ENCODE measurements at regions not wholly inside any gene's neighbourhood (a gene's known extent, or its start where the extent isn't known, plus 50 kb on each side); places are given as distances from the start of the nearest gene placed in this dataset.

DNA sequence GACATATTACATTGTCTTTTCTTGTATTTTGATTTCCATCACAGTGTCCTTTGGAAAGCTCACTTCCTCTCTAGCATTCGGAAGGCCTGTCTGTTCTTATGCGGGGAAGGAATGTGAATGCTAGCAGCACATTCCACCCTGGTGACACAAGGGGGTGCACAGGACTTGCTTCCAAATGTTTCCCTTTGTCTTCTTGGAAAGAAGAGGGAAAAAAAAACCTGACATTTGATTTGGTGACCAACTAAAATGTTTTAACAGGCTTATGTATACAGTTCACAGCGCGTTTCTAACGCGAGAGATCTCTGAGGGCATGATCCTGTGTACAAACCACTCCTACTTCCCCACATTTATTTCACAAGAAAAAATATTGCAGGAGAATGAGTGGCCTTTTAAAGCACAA, 107.6 kb upstream of the FXR1 start:
- DNase-seq (no peak), ATAC-seq (no peak)
- Mint-ChIP-seq H3K27ac (no peak overlapping the region), H3K36me3 (no peaks in the 10 kb centered on the region), H3K27me3 (no peaks in the 10 kb centered on the region), H3K4me1 (no peaks in the 10 kb centered on the region), H3K9me3 (ENCODE audit: low read depth) (no peaks in the 10 kb centered on the region), H3K4me3 (no peak overlapping the region)
- CTCF ChIA-PET, result no interaction called here

DNA sequence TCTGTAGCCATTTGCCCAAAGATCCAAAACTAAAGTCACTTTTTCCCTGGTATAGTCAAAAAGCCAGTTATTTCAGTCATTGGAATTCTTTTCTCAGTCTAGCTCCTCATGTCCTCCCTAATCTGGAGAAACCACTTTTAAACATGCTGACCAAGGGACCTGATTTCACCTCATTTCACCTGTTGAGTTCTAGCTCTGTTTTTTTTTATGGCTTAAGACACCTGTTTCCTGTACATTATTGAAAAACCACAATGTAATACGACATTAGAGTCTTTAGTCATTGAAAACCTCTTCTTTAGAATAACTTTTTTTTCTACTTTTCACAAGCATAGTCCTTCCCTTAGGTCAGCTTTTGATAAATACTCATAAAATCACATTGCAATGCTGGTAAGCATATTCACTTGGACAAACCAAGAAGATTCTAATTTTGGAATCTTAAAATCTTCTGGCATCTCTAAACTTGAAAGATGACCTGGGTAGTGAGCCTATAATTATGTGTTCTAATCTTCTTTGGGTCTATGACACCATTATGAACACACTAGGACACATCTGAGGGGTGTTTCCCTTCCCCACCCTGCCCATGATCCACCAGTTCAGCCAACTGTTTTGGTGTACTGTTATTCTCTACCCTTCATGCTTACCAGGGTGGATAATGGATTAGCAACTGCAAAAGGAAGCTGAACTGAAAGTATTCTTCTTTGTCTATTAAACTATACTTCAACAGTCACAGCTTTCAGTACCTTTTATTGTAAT, 103.5 kb upstream of the FXR1 start:
- ATAC-seq, result no peak
- H3K4me3 Mint-ChIP-seq, result no peak overlapping the region
- H3K9me3 Mint-ChIP-seq (ENCODE audit: low read depth), result no peaks in the 10 kb centered on the region
- no peaks in the 10 kb centered on the region for H3K27me3 Mint-ChIP-seq
- DNase-seq, result no peak
- CTCF ChIA-PET, result no interaction called here
- no peak overlapping the region for H3K27ac Mint-ChIP-seq
- no peaks in the 10 kb centered on the region for H3K36me3 Mint-ChIP-seq
- H3K4me1 Mint-ChIP-seq, result no peaks in the 10 kb centered on the region

DNA sequence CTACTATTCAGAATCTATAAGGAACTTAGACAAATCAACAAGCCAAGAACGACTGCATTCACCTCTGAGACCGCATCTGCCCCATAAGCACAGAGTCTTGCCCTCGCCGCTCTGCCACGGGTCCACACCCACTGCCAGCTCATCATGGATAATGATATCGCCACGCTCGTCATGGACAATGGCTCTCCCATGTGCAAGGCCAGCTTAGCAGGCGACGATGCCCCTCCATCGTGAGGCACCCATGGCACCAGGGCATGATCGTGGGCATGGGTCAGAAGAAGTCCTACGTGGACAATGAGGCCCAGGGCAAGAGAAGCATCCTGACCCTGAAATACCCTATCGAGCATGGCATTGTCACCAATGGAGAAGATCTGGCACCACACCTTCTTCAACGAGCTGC, 92.1 kb upstream of the FXR1 start:
- Mint-ChIP-seq H3K4me3 (no peak overlapping the region), H3K36me3 (no peaks in the 10 kb centered on the region), H3K4me1 (no peaks in the 10 kb centered on the region), H3K27me3 (no peaks in the 10 kb centered on the region), H3K9me3 (ENCODE audit: low read depth) (no peaks in the 10 kb centered on the region), H3K27ac (no peak overlapping the region)
- no peak for DNase-seq
- no peak for ATAC-seq
- CTCF ChIA-PET, result no interaction called here

DNA sequence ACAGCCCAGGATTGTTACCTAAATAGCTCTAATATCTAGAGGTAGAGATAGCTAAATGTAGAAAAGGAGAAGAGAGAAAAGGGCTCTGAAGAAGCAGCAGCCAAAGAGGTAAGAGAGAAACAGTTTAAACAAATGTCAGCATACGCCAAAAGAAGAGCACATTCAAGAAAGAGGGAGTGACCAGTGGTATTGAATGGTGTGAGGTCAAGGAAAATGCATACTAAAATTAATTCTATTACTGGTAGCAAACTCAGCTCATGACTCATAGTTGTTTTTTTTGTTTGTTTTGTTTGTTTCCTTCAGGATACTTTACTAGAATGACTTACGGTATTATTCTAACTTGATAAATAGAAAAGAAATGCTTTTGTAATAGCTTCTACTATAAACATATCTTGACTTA, 86.5 kb upstream of the FXR1 start:
- Mint-ChIP-seq H3K36me3 (no peaks in the 10 kb centered on the region), H3K4me3 (no peak overlapping the region), H3K4me1 (no peaks in the 10 kb centered on the region), H3K9me3 (ENCODE audit: low read depth) (no peaks in the 10 kb centered on the region), H3K27ac (no peak overlapping the region), H3K27me3 (no peaks in the 10 kb centered on the region)
- CTCF ChIA-PET, result interaction anchor here (1.6 kb wide), 1 partner anchor 29 kb away, joined by 4 read pairs; no protein-coding TSS in a partner anchor
- DNase-seq (no peak), ATAC-seq (no peak)

DNA sequence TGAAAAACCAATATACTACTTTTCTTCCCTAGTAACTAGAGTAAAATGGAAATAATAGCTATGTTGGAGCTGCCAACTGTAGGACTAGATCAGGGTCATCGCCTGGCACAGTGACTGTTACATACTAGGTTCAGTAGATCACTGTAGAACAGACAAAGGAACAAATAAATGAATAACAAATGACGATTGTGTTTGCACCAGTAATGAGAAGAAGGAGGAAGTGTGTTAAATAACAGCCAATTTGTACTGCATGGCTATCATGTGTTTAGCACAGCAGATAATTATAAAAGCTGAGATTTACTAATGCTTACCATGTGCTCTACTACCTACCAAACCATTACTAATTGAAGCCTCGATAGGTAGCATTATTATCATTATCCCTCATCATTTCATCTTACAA, 85.3 kb upstream of the FXR1 start:
- no peaks in the 10 kb centered on the region for H3K4me1 Mint-ChIP-seq
- H3K36me3 Mint-ChIP-seq, result no peaks in the 10 kb centered on the region
- no peak overlapping the region for H3K4me3 Mint-ChIP-seq
- no peak for ATAC-seq
- CTCF ChIA-PET, result interaction anchor here (0.6 kb wide), 1 partner anchor 957 kb away, joined by 3 read pairs; no protein-coding TSS in a partner anchor
- no peak overlapping the region for H3K27ac Mint-ChIP-seq
- no peak for DNase-seq
- no peaks in the 10 kb centered on the region for H3K27me3 Mint-ChIP-seq
- no peaks in the 10 kb centered on the region for H3K9me3 Mint-ChIP-seq (ENCODE audit: low read depth)

DNA sequence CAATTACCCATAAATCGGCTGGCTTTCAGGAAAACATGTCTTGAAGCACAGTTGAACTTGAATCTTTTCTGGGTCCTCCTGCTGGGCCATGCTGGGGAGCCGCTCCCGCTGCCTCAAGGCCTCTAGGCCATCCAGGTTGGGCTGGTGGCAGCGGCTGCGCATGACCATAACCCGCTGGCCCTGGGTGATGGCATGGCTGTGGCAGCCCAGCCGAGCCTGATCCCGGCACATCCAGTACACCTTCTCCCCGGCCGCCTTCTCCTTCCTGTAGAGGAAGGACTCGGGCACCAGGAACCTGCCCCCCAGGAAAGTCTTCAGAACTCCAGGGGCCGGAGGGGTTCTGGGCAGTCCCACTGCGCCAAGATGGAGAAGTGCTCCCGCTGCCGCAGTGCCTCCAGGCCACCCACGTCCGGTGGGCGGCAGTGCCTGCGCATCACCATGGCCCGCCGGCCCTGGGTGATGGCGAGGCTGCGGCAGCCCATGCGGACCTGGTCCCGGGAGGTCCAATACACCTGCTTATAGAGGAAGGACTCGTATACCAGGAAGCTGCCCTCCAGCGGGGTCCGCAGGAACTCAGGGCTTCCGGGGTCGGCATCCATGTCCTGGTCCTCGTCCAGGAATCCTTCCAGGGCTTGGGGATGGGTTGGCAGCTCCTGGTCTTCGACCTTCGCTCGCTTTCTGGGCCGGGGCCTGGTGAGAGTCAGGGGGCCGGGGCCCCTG, 84.3 kb upstream of the FXR1 start:
- no peaks in the 10 kb centered on the region for H3K27me3 Mint-ChIP-seq
- H3K9me3 Mint-ChIP-seq (ENCODE audit: low read depth), result no peaks in the 10 kb centered on the region
- no peaks in the 10 kb centered on the region for H3K36me3 Mint-ChIP-seq
- H3K4me1 Mint-ChIP-seq, result no peaks in the 10 kb centered on the region
- no peak overlapping the region for H3K4me3 Mint-ChIP-seq
- CTCF ChIA-PET, result no interaction called here
- DNase-seq (no peak), ATAC-seq (no peak)
- H3K27ac Mint-ChIP-seq, result no peak overlapping the region

DNA sequence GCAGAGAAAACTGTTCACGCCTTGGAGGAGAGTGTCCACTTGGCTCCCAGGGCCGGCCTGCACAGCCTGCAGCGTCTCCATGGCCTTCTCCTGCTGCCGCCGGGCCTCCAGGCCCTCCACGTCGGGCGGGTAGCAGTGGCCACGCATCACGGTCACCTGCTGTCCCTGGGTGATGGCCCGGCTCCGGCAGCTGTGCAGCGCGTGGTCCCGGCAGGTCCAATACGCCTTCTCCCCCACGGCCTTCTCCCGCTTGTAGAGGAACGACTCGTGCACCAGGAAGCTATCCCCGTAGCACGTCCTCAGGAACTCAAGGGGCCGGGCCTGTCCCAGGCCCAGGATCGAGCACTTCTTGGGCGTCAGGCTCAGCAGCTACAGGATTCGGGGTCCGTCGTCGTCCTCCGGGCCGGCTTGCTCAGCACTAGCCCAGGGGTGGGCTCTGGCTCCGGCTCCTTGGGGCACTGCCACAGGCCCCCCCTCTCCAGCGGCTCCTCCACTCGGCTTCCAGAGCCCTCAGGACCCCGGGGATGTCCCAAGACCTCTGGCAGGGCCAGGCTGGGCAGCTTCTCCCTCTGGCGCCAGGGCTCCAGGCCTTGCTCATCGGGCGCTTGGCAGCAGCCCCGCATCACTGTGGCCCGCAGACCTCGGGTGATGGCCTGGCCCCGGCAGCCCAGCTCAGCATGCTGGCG, 83.6 kb upstream of the FXR1 start:
- H3K27ac Mint-ChIP-seq, result no peak overlapping the region
- CTCF ChIA-PET, result no interaction called here
- no peak overlapping the region for H3K4me3 Mint-ChIP-seq
- no peaks in the 10 kb centered on the region for H3K27me3 Mint-ChIP-seq
- H3K9me3 Mint-ChIP-seq (ENCODE audit: low read depth), result no peaks in the 10 kb centered on the region
- no peaks in the 10 kb centered on the region for H3K36me3 Mint-ChIP-seq
- no peak for DNase-seq
- H3K4me1 Mint-ChIP-seq, result no peaks in the 10 kb centered on the region
- no peak for ATAC-seq

DNA sequence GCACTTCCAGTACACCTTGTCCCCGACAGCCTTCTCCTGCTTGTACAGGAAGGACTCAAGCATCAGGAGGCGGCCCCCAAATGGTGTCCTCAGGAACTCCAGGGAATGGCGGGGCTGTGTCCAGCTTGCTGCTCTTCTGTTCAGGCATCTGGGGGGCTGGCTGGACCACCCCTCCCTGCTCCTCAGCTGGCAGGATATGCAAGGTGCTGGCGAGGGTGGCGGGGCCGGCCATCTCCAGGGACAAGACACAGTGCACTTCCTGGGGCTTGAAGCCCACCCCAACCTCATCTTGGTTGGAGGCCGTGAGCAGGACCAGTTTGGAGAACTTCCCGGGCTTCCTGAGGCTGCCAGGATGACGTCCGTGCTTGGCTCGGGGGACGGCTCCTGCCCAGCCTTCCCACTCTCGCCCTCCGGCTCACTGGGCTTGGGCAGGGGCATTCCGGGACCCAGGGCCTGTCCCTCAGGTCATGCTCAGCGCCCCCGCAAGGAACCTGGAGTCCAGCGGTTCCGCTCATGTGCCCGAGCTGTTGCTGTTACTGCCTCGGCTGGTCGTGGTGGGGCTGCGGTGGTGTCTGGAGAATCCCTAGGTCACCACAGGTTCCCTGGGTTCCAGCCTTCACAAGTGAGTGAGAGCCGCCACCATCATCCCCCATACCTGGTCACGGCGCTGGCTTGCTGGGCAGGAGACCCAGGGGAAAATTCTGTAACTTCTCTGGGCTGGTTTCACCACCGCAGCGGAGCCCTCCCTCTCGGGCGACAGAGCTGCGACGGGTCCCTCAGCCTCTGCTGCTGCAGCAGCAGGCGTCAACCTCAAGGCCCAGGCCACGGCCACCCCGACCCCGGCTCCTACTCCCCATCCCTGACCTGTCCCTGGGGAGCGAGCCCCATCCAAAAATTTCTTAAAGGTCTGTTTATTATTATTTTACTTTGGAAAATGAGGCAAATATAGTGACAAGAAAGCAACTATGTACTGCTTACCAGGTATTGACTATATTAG, 82.8 kb upstream of the FXR1 start:
- ATAC-seq (no peak), DNase-seq (no peak)
- Mint-ChIP-seq H3K27me3 (no peaks in the 10 kb centered on the region), H3K36me3 (no peaks in the 10 kb centered on the region), H3K4me3 (no peak overlapping the region), H3K27ac (no peak overlapping the region), H3K9me3 (ENCODE audit: low read depth) (no peaks in the 10 kb centered on the region), H3K4me1 (no peaks in the 10 kb centered on the region)
- CTCF ChIA-PET, result no interaction called here

DNA sequence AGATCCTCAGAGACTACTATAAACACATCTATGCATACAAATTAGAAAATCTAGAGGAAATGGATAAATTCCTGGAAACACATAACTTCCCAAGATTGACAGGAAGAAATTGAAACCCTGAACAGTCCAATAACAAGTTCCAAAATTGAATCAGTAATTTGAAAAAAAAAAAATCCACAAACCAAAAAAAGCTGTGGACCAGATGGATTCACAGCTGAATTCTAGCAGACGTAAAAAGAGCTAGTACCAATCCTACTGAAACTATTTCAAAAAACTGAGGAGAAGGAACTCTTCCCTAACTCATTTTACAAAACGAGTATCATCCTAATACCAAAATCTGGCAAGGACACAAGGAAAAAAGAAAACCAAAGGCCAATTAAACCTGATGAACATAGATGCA, 77.0 kb upstream of the FXR1 start:
- Mint-ChIP-seq H3K4me3 (no peak overlapping the region), H3K27ac (no peak overlapping the region), H3K27me3 (no peaks in the 10 kb centered on the region), H3K9me3 (ENCODE audit: low read depth) (no peaks in the 10 kb centered on the region), H3K4me1 (no peaks in the 10 kb centered on the region), H3K36me3 (no peaks in the 10 kb centered on the region)
- CTCF ChIA-PET, result no interaction called here
- DNase-seq, result no peak
- ATAC-seq, result no peak

DNA sequence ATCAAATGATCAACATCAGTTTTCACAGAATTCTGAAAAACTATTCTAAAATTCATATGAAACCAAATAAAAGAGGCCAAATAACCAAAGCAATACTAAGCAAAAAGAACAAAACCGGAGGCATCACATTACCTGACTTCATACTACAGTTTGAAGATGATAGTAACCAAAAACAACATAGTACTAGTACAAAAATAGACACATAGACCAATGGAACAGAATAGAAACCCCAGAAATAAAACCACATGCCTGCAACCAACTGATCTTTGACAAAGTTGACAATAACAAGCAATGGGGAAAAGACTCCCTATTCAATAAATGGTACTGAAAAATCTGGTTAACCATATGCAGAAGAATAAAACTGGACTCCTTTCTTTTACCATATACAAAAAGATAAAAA, 75.7 kb upstream of the FXR1 start:
- DNase-seq, result no peak
- no peak overlapping the region for H3K27ac Mint-ChIP-seq
- no peaks in the 10 kb centered on the region for H3K36me3 Mint-ChIP-seq
- H3K27me3 Mint-ChIP-seq, result no peaks in the 10 kb centered on the region
- no peak for ATAC-seq
- peaks cover under 1% of the 10 kb centered on the region for H3K9me3 Mint-ChIP-seq (ENCODE audit: low read depth)
- H3K4me1 Mint-ChIP-seq, result no peaks in the 10 kb centered on the region
- CTCF ChIA-PET, result no interaction called here
- H3K4me3 Mint-ChIP-seq, result no peak overlapping the region

DNA sequence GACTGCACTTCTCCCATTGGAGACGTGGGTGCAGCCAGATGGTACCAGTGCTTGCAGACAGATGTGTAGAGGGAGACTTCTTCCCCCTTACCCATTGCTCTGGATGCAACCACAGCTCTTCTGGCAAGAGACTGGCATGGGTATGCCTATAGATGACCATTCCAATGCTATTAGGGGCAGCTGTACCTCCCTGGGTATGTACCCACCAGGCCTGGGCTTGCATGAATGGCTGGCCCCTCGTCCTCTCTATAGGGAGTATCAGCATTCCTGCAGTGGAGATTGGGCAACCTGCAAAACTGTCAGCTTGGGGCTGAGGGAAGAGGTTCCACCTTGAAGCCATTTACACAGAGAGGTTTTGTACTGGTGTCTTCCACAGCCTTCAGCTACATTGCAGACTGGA, 57.6 kb upstream of the FXR1 start:
- Mint-ChIP-seq H3K4me1 (no peaks in the 10 kb centered on the region), H3K27ac (no peak overlapping the region), H3K36me3 (no peaks in the 10 kb centered on the region), H3K9me3 (ENCODE audit: low read depth) (no peaks in the 10 kb centered on the region), H3K4me3 (no peak overlapping the region), H3K27me3 (no peaks in the 10 kb centered on the region)
- CTCF ChIA-PET, result interaction anchor here (1.0 kb wide), 1 partner anchor 29 kb away, joined by 4 read pairs; no protein-coding TSS in a partner anchor
- no peak for ATAC-seq
- no peak for DNase-seq

DNA sequence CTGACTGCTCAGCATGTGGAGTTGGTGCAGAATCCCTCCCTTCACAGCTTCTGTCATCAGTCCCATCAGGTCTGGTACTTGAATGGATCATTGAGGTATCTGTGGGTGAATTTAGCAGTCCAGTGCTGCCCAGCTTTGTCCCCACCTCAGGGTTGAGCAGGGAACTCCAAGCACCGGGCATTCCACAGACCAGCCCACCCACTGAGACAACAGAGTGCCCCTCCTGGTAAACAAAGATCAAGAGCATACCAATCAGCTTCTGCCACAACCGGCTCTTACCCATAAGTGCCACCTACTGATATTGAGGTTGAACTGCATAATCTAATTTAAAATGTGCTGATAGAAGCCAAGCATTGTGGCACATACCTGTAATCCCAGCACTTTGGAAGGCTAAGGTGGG, 57.1 kb upstream of the FXR1 start:
- no peaks in the 10 kb centered on the region for H3K4me1 Mint-ChIP-seq
- no peaks in the 10 kb centered on the region for H3K9me3 Mint-ChIP-seq (ENCODE audit: low read depth)
- no peak overlapping the region for H3K4me3 Mint-ChIP-seq
- no peaks in the 10 kb centered on the region for H3K27me3 Mint-ChIP-seq
- no peaks in the 10 kb centered on the region for H3K36me3 Mint-ChIP-seq
- no peak for ATAC-seq
- CTCF ChIA-PET, result interaction anchor here (1.0 kb wide), 1 partner anchor 29 kb away, joined by 4 read pairs; no protein-coding TSS in a partner anchor
- DNase-seq, result no peak
- H3K27ac Mint-ChIP-seq, result no peak overlapping the region

DNA sequence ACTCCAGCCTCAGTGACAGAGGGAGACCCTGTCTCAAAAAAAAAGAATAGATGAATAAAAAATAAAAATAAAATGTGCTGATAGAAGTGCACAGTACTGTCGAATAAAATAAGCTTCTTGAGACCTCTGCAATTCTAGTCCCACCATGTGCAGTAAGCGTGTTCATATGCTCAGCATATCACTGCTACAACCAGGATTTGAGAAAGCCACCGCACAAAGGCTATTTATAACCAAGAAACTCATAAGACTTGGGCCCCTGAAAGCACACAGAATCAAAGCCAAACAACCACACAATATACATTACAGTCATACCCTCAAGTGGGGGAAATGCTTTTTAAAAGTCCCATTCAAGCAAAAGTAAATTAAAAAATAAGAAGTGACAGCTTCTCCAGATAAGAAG, 56.5 kb upstream of the FXR1 start:
- H3K36me3 Mint-ChIP-seq, result no peaks in the 10 kb centered on the region
- CTCF ChIA-PET, result no interaction called here
- no peaks in the 10 kb centered on the region for H3K4me1 Mint-ChIP-seq
- no peaks in the 10 kb centered on the region for H3K27me3 Mint-ChIP-seq
- no peaks in the 10 kb centered on the region for H3K9me3 Mint-ChIP-seq (ENCODE audit: low read depth)
- DNase-seq (no peak), ATAC-seq (no peak)
- H3K4me3 Mint-ChIP-seq, result no peak overlapping the region
- H3K27ac Mint-ChIP-seq, result no peak overlapping the region

Measured in activated CD8-positive, alpha-beta memory T cell treated with anti-CD3 and anti-CD28 coated beads, Interleukin-2, amount 10 ng/mL, durations not matched to agents 7 days and 5 days (primary cell).